22Rv1 (cell line): ENCODE measurements at regions not wholly inside any gene's neighbourhood (a gene's known extent, or its start where the extent isn't known, plus 50 kb on each side); places are given as distances from the start of the nearest gene placed in this dataset.

Experiments
- ZFX ChIP-seq: fragments of 450-650 bp; IDR thresholded peaks from 2 replicates; pipeline ENCODE4 v1.6.1; 2017; ENCODE audit warnings: antibody characterized with exemption, borderline replicate concordance
- TF ChIP-seq, protein P1 (sequence below): fragments of 450-650 bp; IDR thresholded peaks from 2 replicates; pipeline ENCODE4 v1.5.1; 2017; ENCODE audit warnings: mild to moderate bottlenecking

DNA sequence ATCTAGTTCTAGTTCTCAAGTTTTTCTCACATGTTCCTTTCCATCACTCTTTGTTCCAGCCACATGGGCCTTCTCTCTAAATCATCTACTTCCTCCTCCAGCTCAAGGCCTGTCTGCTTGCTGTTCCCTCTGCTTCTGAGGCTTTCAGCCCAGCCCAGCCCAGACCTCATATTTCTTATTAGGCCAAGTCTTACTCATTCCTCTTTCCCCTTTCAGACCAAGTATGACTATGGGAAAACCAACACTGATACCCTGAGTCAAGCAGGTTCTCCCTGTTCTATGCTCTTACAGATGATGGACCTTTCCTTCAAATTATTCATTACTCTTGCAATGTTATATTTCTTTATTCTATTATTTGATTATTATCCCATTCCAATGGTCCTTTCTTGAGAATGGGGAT is 80.3 kb upstream of the SEM1 start:
- TF ChIP-seq, protein P1, sequence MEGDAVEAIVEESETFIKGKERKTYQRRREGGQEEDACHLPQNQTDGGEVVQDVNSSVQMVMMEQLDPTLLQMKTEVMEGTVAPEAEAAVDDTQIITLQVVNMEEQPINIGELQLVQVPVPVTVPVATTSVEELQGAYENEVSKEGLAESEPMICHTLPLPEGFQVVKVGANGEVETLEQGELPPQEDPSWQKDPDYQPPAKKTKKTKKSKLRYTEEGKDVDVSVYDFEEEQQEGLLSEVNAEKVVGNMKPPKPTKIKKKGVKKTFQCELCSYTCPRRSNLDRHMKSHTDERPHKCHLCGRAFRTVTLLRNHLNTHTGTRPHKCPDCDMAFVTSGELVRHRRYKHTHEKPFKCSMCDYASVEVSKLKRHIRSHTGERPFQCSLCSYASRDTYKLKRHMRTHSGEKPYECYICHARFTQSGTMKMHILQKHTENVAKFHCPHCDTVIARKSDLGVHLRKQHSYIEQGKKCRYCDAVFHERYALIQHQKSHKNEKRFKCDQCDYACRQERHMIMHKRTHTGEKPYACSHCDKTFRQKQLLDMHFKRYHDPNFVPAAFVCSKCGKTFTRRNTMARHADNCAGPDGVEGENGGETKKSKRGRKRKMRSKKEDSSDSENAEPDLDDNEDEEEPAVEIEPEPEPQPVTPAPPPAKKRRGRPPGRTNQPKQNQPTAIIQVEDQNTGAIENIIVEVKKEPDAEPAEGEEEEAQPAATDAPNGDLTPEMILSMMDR, result no peak
- TF ChIP-seq ZFX, result no peak
